ENCODE measurements at regions not wholly inside any gene's neighbourhood (a gene's known extent, or its start where the extent isn't known, plus 50 kb on each side); places are given as distances from the start of the nearest gene placed in this dataset.
"Not testable (repeated sequence)": the region's sequence is repeated elsewhere in the genome, so short reads cannot be mapped to it uniquely, and the experiment has no call there.

DNA sequence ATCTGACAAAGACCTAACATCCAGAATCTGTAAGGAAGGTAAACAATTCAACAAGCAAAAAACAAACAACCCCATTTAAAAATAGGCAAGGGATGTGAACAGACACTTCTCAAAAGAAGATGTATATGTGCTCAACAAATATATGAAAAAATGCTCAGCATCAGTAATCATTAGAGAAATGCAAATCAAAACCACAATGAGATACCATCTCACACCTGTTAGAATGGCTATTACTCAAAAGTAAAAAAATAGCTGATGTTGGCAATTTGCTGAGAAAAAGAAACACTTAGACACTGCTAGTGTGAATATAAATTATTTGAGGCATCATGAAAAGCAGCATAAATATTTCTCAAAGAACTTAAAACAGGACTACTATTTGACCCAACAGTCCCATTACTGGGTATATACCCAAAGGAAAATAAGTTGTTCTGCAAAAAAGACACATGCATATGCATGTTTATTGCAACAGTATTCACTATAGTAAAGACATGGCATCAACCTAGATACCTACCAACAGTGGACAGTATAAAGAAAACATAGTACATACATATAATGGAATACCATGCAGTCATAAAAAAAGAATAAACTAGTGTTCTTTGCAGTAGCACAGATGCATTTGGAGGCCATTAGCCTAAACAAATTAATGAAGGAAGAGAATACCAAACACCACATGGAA is 980.1 kb downstream of the KCNMA1 start:
- DNase-seq, result no peak

DNA sequence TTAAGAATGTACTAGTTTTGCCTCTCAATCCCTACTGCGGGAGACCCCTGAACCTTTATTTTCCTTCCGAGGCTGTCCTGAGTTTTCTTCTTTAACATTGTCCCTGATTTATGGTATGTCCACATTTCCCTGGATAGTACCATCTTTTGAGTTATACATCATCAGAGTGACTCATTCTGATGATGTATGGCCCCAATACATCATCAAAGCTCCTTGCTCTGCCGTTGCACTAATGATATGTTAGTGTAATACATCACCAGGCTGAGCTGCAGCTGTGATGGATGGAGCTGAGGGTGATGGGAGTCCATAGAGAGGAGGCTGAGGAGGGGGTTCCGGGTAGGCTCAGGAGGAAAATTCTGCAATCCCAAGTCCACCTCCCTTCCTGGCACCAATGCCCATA is 986.5 kb downstream of the KCNMA1 start:
- no peak for DNase-seq

- DNase-seq, result no peak
Measured at GRCh38 chr10:76649723-76650127, 987.9 kb downstream of the KCNMA1 start.

- DNase-seq, result no peak
Measured at GRCh38 chr10:76649254-76649653, 988.4 kb downstream of the KCNMA1 start.

DNA sequence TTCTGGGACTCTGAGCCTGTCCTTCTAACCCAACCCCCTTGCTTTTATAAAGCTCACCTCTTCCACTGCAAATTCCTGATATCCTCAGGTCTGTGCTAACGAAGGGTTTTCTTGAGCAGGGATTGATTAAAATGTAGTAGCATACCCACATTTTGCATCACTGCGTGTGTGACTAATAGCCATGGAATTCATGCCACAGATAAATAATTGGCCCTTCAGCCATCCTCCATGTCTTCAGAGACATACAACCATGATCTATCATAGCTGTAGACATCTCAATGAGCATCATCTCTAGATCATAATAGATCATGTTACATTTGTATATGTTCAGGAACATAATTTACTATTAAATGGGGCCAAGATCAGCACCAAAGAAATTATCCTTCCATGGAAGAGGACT is 990.3 kb downstream of the KCNMA1 start:
- no peak for DNase-seq

GRCh38 chr10:76645341-76645740 is 992.3 kb downstream of the KCNMA1 start:
- no peak for DNase-seq

GRCh38 chr10:76644476-76644875 is 993.1 kb downstream of the KCNMA1 start:
- DNase-seq, result no peak

DNA sequence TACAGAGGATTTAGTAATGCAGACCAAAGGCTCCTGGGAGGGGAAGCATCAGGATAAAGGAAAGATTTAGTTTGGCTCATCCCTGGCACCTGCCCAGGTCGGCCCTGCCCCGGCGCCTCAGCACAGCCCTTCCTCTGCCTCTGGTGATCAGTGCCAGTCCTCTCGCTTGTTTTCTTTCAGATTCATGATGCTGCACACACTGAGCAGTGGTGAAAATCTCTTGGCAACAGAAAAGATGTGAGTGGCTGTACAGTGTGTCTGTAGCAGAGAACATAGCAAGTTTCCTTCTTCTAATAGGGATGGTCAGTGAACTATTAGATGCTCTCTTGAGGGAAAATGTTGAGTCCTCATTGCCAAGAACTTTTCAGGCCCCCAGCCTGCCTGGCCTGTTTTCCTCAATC is 994.1 kb downstream of the KCNMA1 start:
- no peak for DNase-seq

DNA sequence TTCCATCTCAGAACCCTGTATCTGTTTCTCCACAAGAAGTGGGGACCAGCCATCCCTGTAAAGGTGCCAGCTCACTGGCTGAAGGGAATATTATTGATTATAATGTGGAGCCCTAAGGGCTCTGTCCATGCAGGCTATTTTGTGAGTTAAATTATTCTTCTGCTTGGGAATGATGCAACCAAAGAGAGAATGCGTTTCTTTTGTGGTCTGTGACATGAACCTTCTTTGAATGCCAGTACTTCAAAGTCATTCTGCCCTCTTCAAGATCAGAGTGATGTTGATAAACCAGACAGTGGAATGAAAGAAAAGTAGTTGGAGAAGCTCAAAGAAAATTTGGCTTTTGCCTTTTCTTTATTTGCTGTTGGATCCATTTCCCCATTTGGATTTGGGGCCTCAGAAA is 995.2 kb downstream of the KCNMA1 start:
- DNase-seq, result no peak

GRCh38 chr10:76641215-76641614 is 996.4 kb downstream of the KCNMA1 start:
- no peak for DNase-seq

DNA sequence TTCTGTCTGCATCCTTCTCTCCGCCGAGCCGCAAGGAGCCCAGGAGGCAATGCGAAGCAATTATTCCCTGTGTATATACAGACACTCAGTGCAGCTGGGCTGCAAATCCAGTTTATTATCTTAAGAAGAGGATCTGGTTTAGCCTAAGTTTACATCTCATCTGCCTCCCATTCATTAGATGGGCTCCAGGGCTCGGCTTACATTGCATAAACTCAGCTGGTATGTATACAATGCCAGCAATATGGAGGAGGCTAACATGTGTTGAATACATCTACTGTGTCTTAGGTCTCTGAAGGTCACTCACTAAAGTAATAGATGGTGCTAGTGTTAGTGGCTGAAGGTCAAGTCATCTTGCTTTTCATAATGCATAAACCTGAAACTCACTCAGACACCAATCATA is 996.8 kb downstream of the KCNMA1 start:
- no peak for DNase-seq

DNA sequence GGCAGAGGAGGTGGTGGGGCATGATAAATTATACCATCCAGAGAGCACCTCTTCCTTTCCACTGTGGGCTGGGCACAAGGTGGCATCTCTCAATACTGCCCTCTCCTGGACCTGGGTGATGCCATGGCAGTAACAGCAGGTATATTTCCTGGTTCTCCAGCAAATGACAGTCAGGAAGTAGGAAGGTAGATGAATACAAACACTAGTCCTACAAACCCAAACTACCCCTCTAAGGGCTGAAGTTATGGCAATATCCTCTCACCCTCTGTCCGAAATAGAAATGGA is 1004.9 kb downstream of the KCNMA1 start:
- DNase-seq, result no peak

GRCh38 chr10:76631884-76632766 is 1005.5 kb downstream of the KCNMA1 start:
- no peak for DNase-seq

DNA sequence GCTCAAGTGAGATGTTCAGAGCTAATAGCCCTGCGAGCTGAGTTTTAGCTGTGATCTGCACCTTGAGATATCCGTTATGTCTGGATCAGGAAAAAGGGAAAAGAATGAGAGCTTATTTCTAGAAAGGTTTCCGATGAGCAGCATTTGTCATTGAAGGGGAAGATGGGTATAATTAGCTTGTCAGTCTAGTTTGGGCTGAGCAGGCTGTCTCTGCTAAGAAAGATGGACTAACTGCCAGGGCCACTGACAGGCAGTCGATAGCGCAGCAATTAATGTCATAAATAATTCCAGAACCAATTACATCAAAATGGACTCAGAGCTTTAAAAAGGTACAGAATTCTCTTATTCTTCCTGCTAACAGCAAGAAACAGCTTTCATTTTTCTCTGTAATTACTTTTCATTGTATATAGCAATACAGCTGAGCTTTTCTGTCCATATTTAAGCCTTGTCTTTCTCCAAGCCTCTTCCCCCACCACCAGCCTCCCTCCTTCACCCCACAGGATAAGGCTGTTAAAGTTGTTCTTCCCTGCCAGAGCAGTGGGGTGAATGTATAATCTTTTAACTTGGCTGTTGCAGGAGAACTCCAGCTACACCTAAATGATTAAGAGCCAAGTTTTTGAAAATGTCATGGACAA is 1006.5 kb downstream of the KCNMA1 start:
- DNase-seq, result no peak

DNA sequence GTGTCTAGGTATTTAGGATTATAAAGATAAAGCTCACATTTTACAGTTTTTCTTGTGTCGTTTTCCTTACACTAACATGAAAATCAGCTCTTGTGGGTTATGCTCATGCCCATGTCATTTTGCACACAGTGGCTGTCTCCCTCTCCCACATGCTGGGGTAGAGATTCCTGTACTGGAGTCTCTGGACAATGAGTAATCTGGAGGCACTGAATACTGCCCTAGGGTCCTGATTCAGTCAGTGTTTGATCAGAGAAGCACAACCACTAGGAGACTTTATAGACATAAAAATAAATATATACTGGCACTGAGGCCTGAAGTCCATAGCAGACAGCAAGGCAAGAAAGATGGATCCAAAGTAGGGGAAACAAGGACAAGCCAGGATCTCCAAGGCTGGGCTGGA is 1008.8 kb downstream of the KCNMA1 start:
- DNase-seq, result no peak

DNA sequence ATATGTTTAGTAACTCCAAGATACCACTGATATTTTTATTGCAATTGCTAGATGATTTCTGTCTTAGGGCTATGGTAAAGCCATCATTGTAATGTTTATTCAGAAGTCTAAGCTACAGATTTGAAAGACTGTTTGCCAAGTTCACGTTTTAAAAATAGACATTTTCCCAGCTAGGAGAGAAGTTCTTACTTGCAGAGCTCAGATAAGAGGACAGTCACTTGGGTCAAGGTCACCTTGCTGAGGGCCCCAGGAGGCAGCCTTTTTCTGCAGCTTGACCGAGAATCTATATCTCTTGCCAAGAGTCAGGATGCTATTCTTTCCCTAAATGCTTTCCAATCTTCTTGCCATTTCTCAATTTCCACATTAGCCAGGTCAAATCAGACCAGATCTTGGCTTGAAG is 1011.2 kb downstream of the KCNMA1 start:
- DNase-seq, result no peak

GRCh38 chr10:76624470-76624869 is 1013.1 kb downstream of the KCNMA1 start:
- no peak for DNase-seq

- DNase-seq, result no peak
Measured at GRCh38 chr10:76621886-76622620, 1015.6 kb downstream of the KCNMA1 start.

- DNase-seq, result no peak
Measured at GRCh38 chr10:76618641-76619040, 1019.0 kb downstream of the KCNMA1 start.

DNA sequence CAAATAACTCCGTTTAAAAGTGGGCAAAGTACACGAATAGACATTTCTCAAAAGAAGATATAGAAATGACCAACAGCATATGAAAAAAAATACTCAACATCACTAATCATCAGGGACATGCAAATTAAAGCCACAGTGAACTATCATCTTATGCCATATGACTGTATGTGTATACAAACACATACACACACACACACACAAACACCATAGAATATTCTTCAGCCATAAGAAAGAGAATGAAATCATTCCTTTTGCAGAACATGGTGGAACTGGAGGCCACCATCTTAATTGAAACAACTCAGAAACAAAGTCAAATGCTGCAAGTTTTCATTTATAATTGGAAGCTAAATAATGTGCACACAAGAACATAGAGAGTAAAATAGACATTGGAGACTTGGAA is 1019.4 kb downstream of the KCNMA1 start:
- DNase-seq, result peak in 1 of 5 donors; percentile 2

DNA sequence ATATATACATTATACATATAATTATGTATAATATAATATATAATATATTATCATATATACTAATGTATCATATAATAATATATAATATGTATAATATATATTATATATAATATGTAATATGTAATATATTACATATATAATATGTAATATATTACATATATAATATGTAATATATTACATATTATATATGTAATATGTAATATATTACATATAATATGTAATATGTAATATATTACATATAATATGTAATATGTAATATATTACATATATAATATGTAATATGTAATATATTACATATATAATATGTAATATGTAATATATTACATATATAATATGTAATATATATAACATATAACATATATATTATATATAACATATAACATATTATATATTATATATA is 1020.9 kb downstream of the KCNMA1 start:
- not testable (repeated sequence) for DNase-seq

GRCh38 chr10:76615049-76615448 is 1022.6 kb downstream of the KCNMA1 start:
- DNase-seq, result no peak
